CD4-positive, alpha-beta T cell treated with Interleukin-17A for 1 hour (primary cell): ENCODE measurements at regions not wholly inside any gene's neighbourhood (a gene's known extent, or its start where the extent isn't known, plus 50 kb on each side); places are given as distances from the start of the nearest gene placed in this dataset.
"Not testable (repeated sequence)": the region's sequence is repeated elsewhere in the genome, so short reads cannot be mapped to it uniquely, and the experiment has no call there.

Experiments used
- DNase-seq: peaks from one replicate; pipeline ENCODE4 v3.0.0-alpha.2; 2020

GRCh38 chr13:21920802-21921201 is 249.9 kb downstream of the FGF9 start:
- DNase-seq = not testable (repeated sequence)

GRCh38 chr13:21924958-21925357 is 254.1 kb downstream of the FGF9 start:
- no peak for DNase-seq

GRCh38 chr13:21925720-21926119 is 254.8 kb downstream of the FGF9 start:
- no peak for DNase-seq

GRCh38 chr13:21929400-21929799 is 258.5 kb downstream of the FGF9 start:
- DNase-seq = no peak

- DNase-seq = no peak
Measured at GRCh38 chr13:21930536-21930935, 259.7 kb downstream of the FGF9 start.

GRCh38 chr13:21932578-21932977 is 261.7 kb downstream of the FGF9 start:
- no peak for DNase-seq

GRCh38 chr13:21932996-21933395 is 262.1 kb downstream of the FGF9 start:
- no peak for DNase-seq

GRCh38 chr13:21934284-21934683 is 263.4 kb downstream of the FGF9 start:
- DNase-seq = no peak

- no peak for DNase-seq
Measured at GRCh38 chr13:21936674-21937073, 265.8 kb downstream of the FGF9 start.

- no peak for DNase-seq
Measured at GRCh38 chr13:21938168-21938567, 267.3 kb downstream of the FGF9 start.

GRCh38 chr13:21938636-21939035 is 267.8 kb downstream of the FGF9 start:
- no peak for DNase-seq

- no peak for DNase-seq
Measured at GRCh38 chr13:21942061-21942460, 271.2 kb downstream of the FGF9 start.

- DNase-seq = no peak
Measured at GRCh38 chr13:21944610-21945009, 273.7 kb downstream of the FGF9 start.

- DNase-seq = no peak
Measured at GRCh38 chr13:21945195-21945594, 274.3 kb downstream of the FGF9 start.

GRCh38 chr13:21946964-21947363 is 276.1 kb downstream of the FGF9 start:
- DNase-seq = no peak

GRCh38 chr13:21948769-21949474 is 278.0 kb downstream of the FGF9 start:
- DNase-seq = no peak

- no peak for DNase-seq
Measured at GRCh38 chr13:21949818-21950429, 279.1 kb downstream of the FGF9 start.

- DNase-seq = no peak
Measured at GRCh38 chr13:21956666-21957065, 285.8 kb downstream of the FGF9 start.

- no peak for DNase-seq
Measured at GRCh38 chr13:21957833-21958232, 287.0 kb downstream of the FGF9 start.

GRCh38 chr13:21960108-21960507 is 289.2 kb downstream of the FGF9 start:
- no peak for DNase-seq

GRCh38 chr13:21964686-21965085 is 293.8 kb downstream of the FGF9 start:
- DNase-seq = no peak

- no peak for DNase-seq
Measured at GRCh38 chr13:21965095-21965494, 294.2 kb downstream of the FGF9 start.

- DNase-seq = no peak
Measured at GRCh38 chr13:21966014-21966413, 295.1 kb downstream of the FGF9 start.

- no peak for DNase-seq
Measured at GRCh38 chr13:21967871-21968270, 297.0 kb downstream of the FGF9 start.

GRCh38 chr13:21970172-21970571 is 299.3 kb downstream of the FGF9 start:
- DNase-seq = no peak
